GM18505 (cell line): ENCODE measurements at regions not wholly inside any gene's neighbourhood (a gene's known extent, or its start where the extent isn't known, plus 50 kb on each side); places are given as distances from the start of the nearest gene placed in this dataset.

Experiments
- ATAC-seq: cut with Tn5 transposase; IDR thresholded peaks from one replicate; pipeline ENCODE4 v1.9.1; 2021; ENCODE audit not compliant: unreplicated experiment
- POLR2A ChIP-seq: IDR thresholded peaks from 4 replicates; pipeline ENCODE4 v1.6.1; 2011; ENCODE audit warnings: borderline replicate concordance; ENCODE audit not compliant: insufficient read depth, insufficient read length; ENCODE audit errors: extremely low read depth

- no peak for ATAC-seq
- no peak for TF ChIP-seq POLR2A
Observed at GRCh38 chr2:57614988-57615387, 431.6 kb upstream of the VRK2 start.

- ATAC-seq, result no peak
- no peak for TF ChIP-seq POLR2A
Observed at GRCh38 chr2:57615855-57616556, 430.6 kb upstream of the VRK2 start.

GRCh38 chr2:57617318-57617717, 429.3 kb upstream of the VRK2 start:
- TF ChIP-seq POLR2A, result no peak
- no peak for ATAC-seq

- TF ChIP-seq POLR2A, result no peak
- ATAC-seq, result no peak
Observed at GRCh38 chr2:57621122-57621663, 425.4 kb upstream of the VRK2 start.

GRCh38 chr2:57622009-57622408, 424.6 kb upstream of the VRK2 start:
- ATAC-seq, result no peak
- TF ChIP-seq POLR2A, result no peak

- TF ChIP-seq POLR2A, result no peak
- ATAC-seq, result no peak
Observed at GRCh38 chr2:57656198-57656597, 390.4 kb upstream of the VRK2 start.

- ATAC-seq, result no peak
Observed at GRCh38 chr2:57669570-57669969, 377.0 kb upstream of the VRK2 start.

GRCh38 chr2:57674025-57674424, 372.6 kb upstream of the VRK2 start:
- no peak for TF ChIP-seq POLR2A
- ATAC-seq, result no peak

More at GRCh38 chr2:57669570-57669969, 377.0 kb upstream of the VRK2 start:
- no peak for TF ChIP-seq POLR2A

GRCh38 chr2:57674743-57675142, 371.9 kb upstream of the VRK2 start:
- no peak for ATAC-seq

GRCh38 chr2:57677296-57677695, 369.3 kb upstream of the VRK2 start:
- no peak for ATAC-seq
- TF ChIP-seq POLR2A, result no peak

More at GRCh38 chr2:57674743-57675142, 371.9 kb upstream of the VRK2 start:
- TF ChIP-seq POLR2A, result no peak

- no peak for ATAC-seq
- TF ChIP-seq POLR2A, result no peak
Observed at GRCh38 chr2:57681650-57682049, 365.0 kb upstream of the VRK2 start.

GRCh38 chr2:57685032-57685431, 361.6 kb upstream of the VRK2 start:
- no peak for ATAC-seq
- TF ChIP-seq POLR2A, result no peak

- no peak for TF ChIP-seq POLR2A
- ATAC-seq, result no peak
Observed at GRCh38 chr2:57692395-57692794, 354.2 kb upstream of the VRK2 start.

- ATAC-seq, result no peak
- no peak for TF ChIP-seq POLR2A
Observed at GRCh38 chr2:57693177-57693576, 353.4 kb upstream of the VRK2 start.
